MM.1S (cell line): ENCODE measurements at regions not wholly inside any gene's neighbourhood (a gene's known extent, or its start where the extent isn't known, plus 50 kb on each side); places are given as distances from the start of the nearest gene placed in this dataset.

Experiments
- DNase-seq: peaks from one replicate; pipeline ENCODE4 v3.0.0-alpha.2; 2015
- H2AFZ ChIP-seq: fragments of 300-600 bp; sonication (generic); 2 replicates; pipeline ENCODE4 v1.6.0; 2016; ENCODE audit warnings: antibody characterized with exemption, low read length
- H3F3A ChIP-seq: fragments of 300-600 bp; sonication (generic); 2 replicates; pipeline ENCODE4 v1.6.1; 2016; ENCODE audit warnings: mild to moderate bottlenecking, antibody characterized with exemption, low read length, moderate library complexity, mixed read lengths; ENCODE audit not compliant: insufficient read depth
- H3K27ac ChIP-seq: fragments of 300-600 bp; sonication (generic); 2 replicates; pipeline ENCODE4 v1.5.1; 2016; ENCODE audit warnings: mild to moderate bottlenecking, low read length
- H3K27me3 ChIP-seq: fragments of 300-600 bp; sonication (generic); replicated peaks from 2 replicates; pipeline ENCODE4 v1.6.0; 2016; ENCODE audit warnings: low read length; ENCODE audit not compliant: insufficient read depth
- H3K36me3 ChIP-seq: fragments of 300-600 bp; sonication (generic); replicated peaks from 2 replicates; pipeline ENCODE4 v1.6.1; 2016; ENCODE audit warnings: mild to moderate bottlenecking, low read length, mixed read lengths; ENCODE audit not compliant: insufficient read depth
- H3K4me1 ChIP-seq: fragments of 300-600 bp; sonication (generic); 2 replicates; pipeline ENCODE4 v1.6.1; 2016; ENCODE audit warnings: low read length, mixed read lengths
- H3K4me2 ChIP-seq: fragments of 300-600 bp; sonication (generic); 2 replicates; pipeline ENCODE4 v1.6.0; 2016; ENCODE audit warnings: low read depth, low read length
- H3K4me3 ChIP-seq: fragments of 300-600 bp; sonication (generic); 2 replicates; pipeline ENCODE4 v1.5.1; 2016; ENCODE audit warnings: low read length, mixed read lengths
- H3K79me2 ChIP-seq: fragments of 300-600 bp; sonication (generic); 2 replicates; pipeline ENCODE4 v1.6.1; 2016; ENCODE audit warnings: mixed run types, low read length, mixed read lengths
- H3K9ac ChIP-seq: fragments of 300-600 bp; sonication (generic); 2 replicates; pipeline ENCODE4 v1.6.1; 2016; ENCODE audit warnings: low read length, mixed read lengths
- H3K9me2 ChIP-seq: fragments of 300-600 bp; sonication (generic); replicated peaks from 2 replicates; pipeline ENCODE4 v1.6.1; 2016; ENCODE audit warnings: mild to moderate bottlenecking, low read length, mixed read lengths; ENCODE audit not compliant: insufficient read depth
- H3K9me3 ChIP-seq: fragments of 300-600 bp; sonication (generic); replicated peaks from 2 replicates; pipeline ENCODE4 v1.6.1; 2016; ENCODE audit warnings: mild to moderate bottlenecking, low read length, mixed read lengths; ENCODE audit not compliant: insufficient read depth
- H4K20me1 ChIP-seq: fragments of 300-600 bp; sonication (generic); 2 replicates; pipeline ENCODE4 v1.6.1; 2016; ENCODE audit warnings: mild to moderate bottlenecking, low read length, moderate library complexity, mixed read lengths; ENCODE audit not compliant: insufficient read depth
- CTCF ChIP-seq: fragments of 300-600 bp; sonication (generic); IDR thresholded peaks from 2 replicates; pipeline ENCODE4 v1.5.1; 2016; ENCODE audit warnings: antibody characterized with exemption, low read length, mixed read lengths
- EZH2 ChIP-seq: fragments of 300-600 bp; sonication (generic); optimal IDR thresholded peaks from 2 replicates; pipeline ENCODE3; 2017; ENCODE audit warnings: low read depth, mild to moderate bottlenecking, antibody characterized with exemption, low read length, mixed read lengths
- EZH2phosphoT487 ChIP-seq: fragments of 300-600 bp; sonication (generic); IDR thresholded peaks from 2 replicates; pipeline ENCODE4 v1.6.1; 2018; ENCODE audit warnings: antibody characterized with exemption, low read length

- no peak overlapping the region for H3K4me2 ChIP-seq
- H2AFZ ChIP-seq, result no peak overlapping the region
- no peaks in the 10 kb centered on the region for H3K36me3 ChIP-seq
- H3K4me1 ChIP-seq, result no peaks in the 10 kb centered on the region
- no peak overlapping the region for H3K27ac ChIP-seq
- no peak overlapping the region for H3K9ac ChIP-seq
- no peaks in the 10 kb centered on the region for H3F3A ChIP-seq
- no peaks in the 10 kb centered on the region for H3K9me3 ChIP-seq
- DNase-seq, result no peak
- H4K20me1 ChIP-seq, result no peaks in the 10 kb centered on the region
- H3K4me3 ChIP-seq, result no peak overlapping the region
- no peaks in the 10 kb centered on the region for H3K27me3 ChIP-seq
- no peaks in the 10 kb centered on the region for H3K9me2 ChIP-seq
- TF ChIP-seq EZH2phosphoT487, result no peak
- TF ChIP-seq CTCF, result no peak
- TF ChIP-seq EZH2, result no peak
- H3K79me2 ChIP-seq, result no peaks in the 10 kb centered on the region
These were observed 220.6 kb upstream of the ARSJ start for GRCh38 chr4:114200026-114200425.

GRCh38 chr4:114205261-114205660, 225.8 kb upstream of the ARSJ start:
- H4K20me1 ChIP-seq, result no peaks in the 10 kb centered on the region
- no peaks in the 10 kb centered on the region for H3K27me3 ChIP-seq
- no peaks in the 10 kb centered on the region for H3F3A ChIP-seq
- no peaks in the 10 kb centered on the region for H3K9me3 ChIP-seq
- no peak overlapping the region for H3K9ac ChIP-seq
- H3K4me2 ChIP-seq, result no peak overlapping the region
- no peaks in the 10 kb centered on the region for H3K36me3 ChIP-seq
- H3K27ac ChIP-seq, result no peak overlapping the region
- no peak for DNase-seq
- no peaks in the 10 kb centered on the region for H3K79me2 ChIP-seq
- no peaks in the 10 kb centered on the region for H3K9me2 ChIP-seq
- H3K4me3 ChIP-seq, result no peak overlapping the region
- no peaks in the 10 kb centered on the region for H3K4me1 ChIP-seq
- H2AFZ ChIP-seq, result no peak overlapping the region
- TF ChIP-seq EZH2 (no peak), CTCF (no peak)

- no peak for DNase-seq
- H3K9me2 ChIP-seq, result no peaks in the 10 kb centered on the region
- H4K20me1 ChIP-seq, result no peaks in the 10 kb centered on the region
- H3K79me2 ChIP-seq, result no peaks in the 10 kb centered on the region
- H3K9me3 ChIP-seq, result no peaks in the 10 kb centered on the region
- H3K9ac ChIP-seq, result no peak overlapping the region
- no peaks in the 10 kb centered on the region for H3K4me1 ChIP-seq
- no peaks in the 10 kb centered on the region for H3F3A ChIP-seq
- no peaks in the 10 kb centered on the region for H3K36me3 ChIP-seq
- no peak overlapping the region for H3K27ac ChIP-seq
- H3K27me3 ChIP-seq, result no peaks in the 10 kb centered on the region
- no peak overlapping the region for H2AFZ ChIP-seq
- no peak for TF ChIP-seq EZH2
- TF ChIP-seq EZH2phosphoT487, result no peak
- TF ChIP-seq CTCF, result no peak
- H3K4me3 ChIP-seq, result no peak overlapping the region
- no peak overlapping the region for H3K4me2 ChIP-seq
These were observed 229.2 kb upstream of the ARSJ start for GRCh38 chr4:114208574-114209151.
